HepG2 (cell line): ENCODE measurements at regions not wholly inside any gene's neighbourhood (a gene's known extent, or its start where the extent isn't known, plus 50 kb on each side); places are given as distances from the start of the nearest gene placed in this dataset.

ENCODE experiments used
- ATAC-seq: fragments of 200-7000 bp; cut with Tn5 transposase; 3 replicates; pipeline ENCODE4 v1.9.1; 2020; ENCODE audit warnings: mild to moderate bottlenecking, moderate library complexity
- BruUV-seq: library from RNA; stranded (reverse); fragments of 400-500 nt; replicated peaks from 2 replicates; lab custom pipeline; 2021; lab: Mats Ljungman, UMichigan
- CTCF ChIA-PET: fragments of 300-600 bp; formaldehyde crosslinking; extraction: SDS; loops from one replicate; lab custom pipeline; 2021; ENCODE audit warnings: low total read pairs, inconsistent platforms, low intra/inter-chr PET ratio; lab: Yijun Ruan, JAX
- POLR2A ChIA-PET: fragments of 350-600 bp; sonication (Branson Sonifier 250); formaldehyde crosslinking; loops from one replicate; lab custom pipeline; 2020; ENCODE audit warnings: antibody characterized with exemption, inconsistent platforms; lab: Yijun Ruan, JAX
- DNase-seq: peaks from one replicate; pipeline ENCODE4 v3.0.0-alpha.2; 2015; ENCODE audit warnings: low spot score
- FAIRE-seq: peaks from 3 replicates; lab custom pipeline; 2011; peaks lifted over from hg19 to GRCh38; lab: Jason Lieb, UNC
- H2AFZ ChIP-seq: one replicate; pipeline ENCODE4 v1.6.1; 2011; ENCODE audit warnings: low read length, inconsistent platforms
- H3K27ac ChIP-seq: fragments of 300-600 bp; 3 replicates; pipeline ENCODE4 v1.8.0; 2011; ENCODE audit warnings: mixed run types, mild to moderate bottlenecking, mixed read lengths, low read length, inconsistent platforms; ENCODE audit not compliant: insufficient read depth; ENCODE audit errors: extremely low read length
- H3K27me3 ChIP-seq, 2 experiments: fragments of 200-600 bp in 1 of 2; 2 replicates in 1 of 2; 3 replicates in 1 of 2; pipeline versions ENCODE4 v1.6.0 to v1.8.0; 2011; ENCODE audit warnings: low read length in 2 of 2, mild to moderate bottlenecking in 2 of 2, moderate library complexity in 2 of 2, inconsistent platforms in 1 of 2; ENCODE audit not compliant: insufficient read depth in 2 of 2, control insufficient read depth in 1 of 2
- H3K36me3 ChIP-seq, 2 experiments: fragments of 200-600 bp in 1 of 2; replicated peaks in 1 of 2; 2 replicates in 1 of 2; 3 replicates in 1 of 2; pipeline versions ENCODE4 v1.5.1 to v1.8.0; 2011; ENCODE audit warnings: low read length in 2 of 2, inconsistent platforms in 1 of 2; ENCODE audit not compliant: insufficient read depth in 2 of 2, control insufficient read depth in 1 of 2
- H3K4me1 ChIP-seq: 2 replicates; pipeline ENCODE4 v1.5.1; 2012; ENCODE audit warnings: low read length, inconsistent platforms; ENCODE audit not compliant: insufficient read depth
- H3K4me2 ChIP-seq: 2 replicates; pipeline ENCODE4 v1.6.0; 2011; ENCODE audit warnings: low read depth, low read length, inconsistent platforms
- H3K4me3 ChIP-seq, 3 experiments: fragments of 200-600 bp in 1 of 3; sonication (generic), shearing (Covaris generic) in 1 of 3; replicated peaks in 1 of 3; 2 replicates each; pipeline ENCODE4 v1.5.1; 2011 to 2016; ENCODE audit warnings: low read length in 3 of 3, inconsistent platforms in 2 of 3, low read depth in 2 of 3, mild to moderate bottlenecking in 2 of 3, control low read depth in 1 of 3, mixed read lengths in 1 of 3; ENCODE audit not compliant: insufficient read depth in 1 of 3
- H3K79me2 ChIP-seq: one replicate; pipeline ENCODE4 v1.6.1; 2011; ENCODE audit warnings: low read length, inconsistent platforms; ENCODE audit not compliant: insufficient read depth
- H3K9ac ChIP-seq: 2 replicates; pipeline ENCODE4 v1.6.0; 2011; ENCODE audit warnings: mild to moderate bottlenecking, low read depth, low read length, inconsistent platforms; ENCODE audit not compliant: insufficient read depth
- H3K9me3 ChIP-seq: 2 replicates; pipeline ENCODE4 v1.5.1; 2012; ENCODE audit warnings: mild to moderate bottlenecking, low read length
- H4K20me1 ChIP-seq: 2 replicates; pipeline ENCODE4 v1.6.0; 2011; ENCODE audit warnings: inconsistent platforms, mild to moderate bottlenecking, low read length, moderate library complexity; ENCODE audit not compliant: insufficient read depth
- ETV5 ChIP-seq: IDR thresholded peaks from 2 replicates; pipeline ENCODE4 v1.6.1; 2018; ENCODE audit warnings: missing biosample characterization, missing genetic modification reagents, inconsistent platforms, borderline replicate concordance
- ETV6 ChIP-seq: sonication (generic); formaldehyde crosslinking; conservative IDR thresholded peaks from 2 replicates; pipeline ENCODE4 v1.4.0; 2020; ENCODE audit warnings: missing genetic modification reagents
- FIP1L1 ChIP-seq: fragments of 200-400 bp; formaldehyde crosslinking; IDR thresholded peaks from 2 replicates; pipeline ENCODE4 v1.6.1; 2018; ENCODE audit warnings: low read depth, mild to moderate bottlenecking, low read length, moderate library complexity, borderline replicate concordance; ENCODE audit not compliant: insufficient read depth
- GATAD1 ChIP-seq: IDR thresholded peaks from 2 replicates; pipeline ENCODE4 v1.6.1; 2016; ENCODE audit warnings: missing genetic modification reagents, missing compliant biosample characterization
- GTF2F1 ChIP-seq: fragments of 150-350 bp; IDR thresholded peaks from 2 replicates; pipeline ENCODE4 v1.6.1; 2014; ENCODE audit warnings: low read length
- SMAD9 ChIP-seq: sonication (generic); formaldehyde crosslinking; IDR thresholded peaks from 2 replicates; pipeline ENCODE4 v1.5.1; 2020; ENCODE audit warnings: mild to moderate bottlenecking, missing genetic modification reagents
- ZFP37 ChIP-seq: sonication (generic); formaldehyde crosslinking; IDR thresholded peaks from 2 replicates; pipeline ENCODE4 v1.4.0; 2020; ENCODE audit warnings: missing genetic modification reagents, borderline replicate concordance
- ZMYM4 ChIP-seq: sonication (generic); formaldehyde crosslinking; IDR thresholded peaks from 2 replicates; pipeline ENCODE4 v1.8.1; 2023; ENCODE audit warnings: mild to moderate bottlenecking, missing genetic modification reagents
- ZNF224 ChIP-seq: sonication (generic); formaldehyde crosslinking; IDR thresholded peaks from 2 replicates; pipeline ENCODE4 v1.5.0; 2020; ENCODE audit warnings: mild to moderate bottlenecking, missing genetic modification reagents
- ZNF430 ChIP-seq: sonication (generic); formaldehyde crosslinking; IDR thresholded peaks from 2 replicates; pipeline ENCODE4 v1.9.0; 2021; ENCODE audit warnings: mild to moderate bottlenecking, missing genetic modification reagents
- ZNF446 ChIP-seq: sonication (generic); formaldehyde crosslinking; IDR thresholded peaks from 2 replicates; pipeline ENCODE4 v1.5.0; 2020; ENCODE audit warnings: mild to moderate bottlenecking, missing genetic modification reagents
- ZNF776 ChIP-seq: sonication (generic); formaldehyde crosslinking; IDR thresholded peaks from 2 replicates; pipeline ENCODE4 v1.4.0; 2020; ENCODE audit warnings: mild to moderate bottlenecking, missing genetic modification reagents
- WGBS: methylation state at CpG from one replicate; pipeline ENCODE4 v1.1.6; 2017; ENCODE audit warnings: low lambda C conversion rate; 5-methylcytosine and 5-hydroxymethylcytosine counted together
- in situ Hi-C: cut with HindIII; loops from 2 replicates; pipeline ENCODE4 v1.10.0; 2017; ENCODE audit warnings: low pct_unique_long_range_greater_than_20kb; ENCODE audit not compliant: extremely low pct_ligation_motif_present
- intact Hi-C: fragments of 100-400 bp; cut with micrococcal nuclease; formaldehyde crosslinking; loops from one replicate; pipeline ENCODE4 v1.10.0; 2022; ENCODE audit not compliant: unreplicated experiment
- TF ChIP-seq, protein P1 (sequence below): sonication (generic); formaldehyde crosslinking; IDR thresholded peaks from 2 replicates; pipeline ENCODE4 v1.9.0; 2022; ENCODE audit warnings: low read depth, missing genetic modification reagents
- TF ChIP-seq, protein P2 (sequence below): sonication (generic); formaldehyde crosslinking; IDR thresholded peaks from 2 replicates; pipeline ENCODE4 v1.4.0; 2020; ENCODE audit warnings: missing genetic modification reagents, borderline replicate concordance

GRCh38 chr12:58090685-58091084, 149.3 kb downstream of the ATP23 start (continued):
- TF ChIP-seq, protein P1, sequence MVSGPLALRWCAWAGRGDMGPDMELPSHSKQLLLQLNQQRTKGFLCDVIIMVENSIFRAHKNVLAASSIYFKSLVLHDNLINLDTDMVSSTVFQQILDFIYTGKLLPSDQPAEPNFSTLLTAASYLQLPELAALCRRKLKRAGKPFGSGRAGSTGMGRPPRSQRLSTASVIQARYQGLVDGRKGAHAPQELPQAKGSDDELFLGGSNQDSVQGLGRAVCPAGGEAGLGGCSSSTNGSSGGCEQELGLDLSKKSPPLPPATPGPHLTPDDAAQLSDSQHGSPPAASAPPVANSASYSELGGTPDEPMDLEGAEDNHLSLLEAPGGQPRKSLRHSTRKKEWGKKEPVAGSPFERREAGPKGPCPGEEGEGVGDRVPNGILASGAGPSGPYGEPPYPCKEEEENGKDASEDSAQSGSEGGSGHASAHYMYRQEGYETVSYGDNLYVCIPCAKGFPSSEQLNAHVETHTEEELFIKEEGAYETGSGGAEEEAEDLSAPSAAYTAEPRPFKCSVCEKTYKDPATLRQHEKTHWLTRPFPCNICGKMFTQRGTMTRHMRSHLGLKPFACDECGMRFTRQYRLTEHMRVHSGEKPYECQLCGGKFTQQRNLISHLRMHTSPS = no peak
- TF ChIP-seq ZNF430 = no peak
- TF ChIP-seq ETV6 (CRISPR knock-in tag) = no peak
- no peak for TF ChIP-seq ZFP37 (CRISPR knock-in tag)

DNA sequence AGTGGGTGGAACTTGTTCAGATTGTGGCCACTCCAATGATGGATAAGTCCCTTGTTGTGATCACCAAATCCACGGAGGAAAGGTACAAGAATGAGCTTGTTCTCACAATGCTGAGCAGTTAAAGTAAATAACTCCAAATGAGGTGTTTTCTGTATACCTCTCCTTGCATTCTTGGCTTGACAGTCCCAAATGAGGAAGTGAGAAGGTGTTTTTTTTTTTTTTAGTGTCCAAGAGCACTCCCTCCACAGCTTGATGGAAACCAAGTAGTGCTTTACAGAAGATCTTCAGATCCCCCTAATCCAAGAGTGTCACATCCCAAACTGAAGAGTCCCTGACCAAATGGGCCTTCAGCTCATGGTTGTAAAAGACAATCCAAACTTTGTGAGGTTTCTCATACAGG, 153.6 kb downstream of the ATP23 start:
- no peaks in the 10 kb centered on the region for H3K4me1 ChIP-seq
- BruUV-seq = no TSS peak
- TF ChIP-seq SMAD9 (CRISPR knock-in tag) = no peak
- no peak for TF ChIP-seq ZNF446
- no peak for TF ChIP-seq ZNF776 (CRISPR knock-in tag)
- no peak for TF ChIP-seq ETV5 (CRISPR knock-in tag)
- no peak for TF ChIP-seq ZNF224 (CRISPR knock-in tag)
- TF ChIP-seq, protein P2, sequence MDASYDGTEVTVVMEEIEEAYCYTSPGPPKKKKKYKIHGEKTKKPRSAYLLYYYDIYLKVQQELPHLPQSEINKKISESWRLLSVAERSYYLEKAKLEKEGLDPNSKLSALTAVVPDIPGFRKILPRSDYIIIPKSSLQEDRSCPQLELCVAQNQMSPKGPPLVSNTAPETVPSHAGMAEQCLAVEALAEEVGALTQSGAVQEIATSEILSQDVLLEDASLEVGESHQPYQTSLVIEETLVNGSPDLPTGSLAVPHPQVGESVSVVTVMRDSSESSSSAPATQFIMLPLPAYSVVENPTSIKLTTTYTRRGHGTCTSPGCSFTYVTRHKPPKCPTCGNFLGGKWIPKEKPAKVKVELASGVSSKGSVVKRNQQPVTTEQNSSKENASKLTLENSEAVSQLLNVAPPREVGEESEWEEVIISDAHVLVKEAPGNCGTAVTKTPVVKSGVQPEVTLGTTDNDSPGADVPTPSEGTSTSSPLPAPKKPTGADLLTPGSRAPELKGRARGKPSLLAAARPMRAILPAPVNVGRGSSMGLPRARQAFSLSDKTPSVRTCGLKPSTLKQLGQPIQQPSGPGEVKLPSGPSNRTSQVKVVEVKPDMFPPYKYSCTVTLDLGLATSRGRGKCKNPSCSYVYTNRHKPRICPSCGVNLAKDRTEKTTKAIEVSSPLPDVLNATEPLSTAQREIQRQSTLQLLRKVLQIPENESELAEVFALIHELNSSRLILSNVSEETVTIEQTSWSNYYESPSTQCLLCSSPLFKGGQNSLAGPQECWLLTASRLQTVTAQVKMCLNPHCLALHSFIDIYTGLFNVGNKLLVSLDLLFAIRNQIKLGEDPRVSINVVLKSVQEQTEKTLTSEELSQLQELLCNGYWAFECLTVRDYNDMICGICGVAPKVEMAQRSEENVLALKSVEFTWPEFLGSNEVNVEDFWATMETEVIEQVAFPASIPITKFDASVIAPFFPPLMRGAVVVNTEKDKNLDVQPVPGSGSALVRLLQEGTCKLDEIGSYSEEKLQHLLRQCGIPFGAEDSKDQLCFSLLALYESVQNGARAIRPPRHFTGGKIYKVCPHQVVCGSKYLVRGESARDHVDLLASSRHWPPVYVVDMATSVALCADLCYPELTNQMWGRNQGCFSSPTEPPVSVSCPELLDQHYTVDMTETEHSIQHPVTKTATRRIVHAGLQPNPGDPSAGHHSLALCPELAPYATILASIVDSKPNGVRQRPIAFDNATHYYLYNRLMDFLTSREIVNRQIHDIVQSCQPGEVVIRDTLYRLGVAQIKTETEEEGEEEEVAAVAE (CRISPR knock-in tag) = no peak
- TF ChIP-seq GATAD1 (CRISPR knock-in tag) = no peak
- TF ChIP-seq GTF2F1 = no peak
- no peak for TF ChIP-seq FIP1L1
- TF ChIP-seq ZMYM4 (CRISPR knock-in tag) = no peak
- TF ChIP-seq, all 625 proteins: peak for 0
- WGBS = 0% methylated on average over 1 of the region's 1 CpG
- intact Hi-C loops = no loop called here
- Histone ChIP-seq H3K4me3 (no peak overlapping the region), H3K79me2 (no peaks in the 10 kb centered on the region), H3K27me3 (no peaks in the 10 kb centered on the region), H2AFZ (no peak overlapping the region), H3K4me2 (no peak overlapping the region), H4K20me1 (no peaks in the 10 kb centered on the region), H3K27ac (no peak overlapping the region), H3K9me3 (no peaks in the 10 kb centered on the region), H3K36me3 (no peaks in the 10 kb centered on the region), H3K9ac (no peak overlapping the region)
- in situ Hi-C loops = no loop called here
- ATAC-seq (no peak), DNase-seq (no peak), FAIRE-seq (no peak)
- ChIA-PET CTCF (no interaction called here), POLR2A (no interaction called here)
